ENCODE measurements at regions not wholly inside any gene's neighbourhood (a gene's known extent, or its start where the extent isn't known, plus 50 kb on each side); places are given as distances from the start of the nearest gene placed in this dataset.

DNA sequence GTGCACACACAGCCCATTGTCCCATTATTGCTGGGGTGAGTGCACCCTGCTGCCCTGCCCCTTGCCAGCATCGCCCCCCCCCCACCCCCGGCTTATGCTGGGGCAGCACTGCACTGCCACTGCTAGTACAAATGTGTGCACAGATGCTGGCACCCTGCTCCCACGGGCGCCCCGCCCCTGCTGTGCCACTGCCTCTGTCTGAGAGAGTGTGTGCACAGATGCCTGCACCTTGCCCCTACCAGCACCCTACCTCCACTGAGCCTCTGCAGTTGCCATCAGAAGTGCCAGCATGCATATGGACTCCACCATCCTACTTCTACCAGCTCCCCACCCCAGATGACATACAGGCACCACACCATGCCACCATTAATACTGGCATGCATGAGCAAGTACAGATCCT, 454.6 kb upstream of the KHDRBS2 start:
- TF ChIP-seq POLR2A (IDR thresholded peaks at IDR 0.05) (no peak), POLR2AphosphoS5 (IDR thresholded peaks at IDR 0.05) (no peak)
- TF ChIP-seq, protein P1, sequence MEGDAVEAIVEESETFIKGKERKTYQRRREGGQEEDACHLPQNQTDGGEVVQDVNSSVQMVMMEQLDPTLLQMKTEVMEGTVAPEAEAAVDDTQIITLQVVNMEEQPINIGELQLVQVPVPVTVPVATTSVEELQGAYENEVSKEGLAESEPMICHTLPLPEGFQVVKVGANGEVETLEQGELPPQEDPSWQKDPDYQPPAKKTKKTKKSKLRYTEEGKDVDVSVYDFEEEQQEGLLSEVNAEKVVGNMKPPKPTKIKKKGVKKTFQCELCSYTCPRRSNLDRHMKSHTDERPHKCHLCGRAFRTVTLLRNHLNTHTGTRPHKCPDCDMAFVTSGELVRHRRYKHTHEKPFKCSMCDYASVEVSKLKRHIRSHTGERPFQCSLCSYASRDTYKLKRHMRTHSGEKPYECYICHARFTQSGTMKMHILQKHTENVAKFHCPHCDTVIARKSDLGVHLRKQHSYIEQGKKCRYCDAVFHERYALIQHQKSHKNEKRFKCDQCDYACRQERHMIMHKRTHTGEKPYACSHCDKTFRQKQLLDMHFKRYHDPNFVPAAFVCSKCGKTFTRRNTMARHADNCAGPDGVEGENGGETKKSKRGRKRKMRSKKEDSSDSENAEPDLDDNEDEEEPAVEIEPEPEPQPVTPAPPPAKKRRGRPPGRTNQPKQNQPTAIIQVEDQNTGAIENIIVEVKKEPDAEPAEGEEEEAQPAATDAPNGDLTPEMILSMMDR (IDR thresholded peaks at IDR 0.05): no peak
